Sigmoid colon (tissue), 6 donors: ENCODE measurements at regions not wholly inside any gene's neighbourhood (a gene's known extent, or its start where the extent isn't known, plus 50 kb on each side); places are given as distances from the start of the nearest gene placed in this dataset.

Experiments
- DNase-seq: peaks from one replicate; pipeline ENCODE4 v3.0.0-alpha.2; 2019
- H3K27ac ChIP-seq, 4 donors: fragments of 200-600 bp; sonication (generic); one replicate each; pipeline ENCODE4 v1.5.1; 2016 to 2019; ENCODE audit warnings: mild to moderate bottlenecking in 1 of 4
- H3K27me3 ChIP-seq, 3 donors: fragments of 200-600 bp; sonication (generic); one replicate each; pipeline ENCODE4 v1.5.1; 2019; ENCODE audit warnings: mild to moderate bottlenecking in 1 of 3
- H3K36me3 ChIP-seq, 4 donors: fragments of 200-600 bp; sonication (generic); one replicate each; pipeline ENCODE4 v1.5.1; 2016 to 2019
- H3K4me1 ChIP-seq, 4 donors: fragments of 200-600 bp; sonication (generic); one replicate each; pipeline ENCODE4 v1.5.1; 2017 to 2019
- H3K4me3 ChIP-seq, 4 donors: fragments of 200-600 bp; sonication (generic); one replicate each; pipeline ENCODE4 v1.5.1; 2017 to 2019; ENCODE audit warnings: mild to moderate bottlenecking in 2 of 4, moderate library complexity in 1 of 4
- H3K9me3 ChIP-seq, 4 donors: fragments of 200-600 bp in 3 of 4; sonication (generic) in 3 of 4; one replicate each; pipeline versions ENCODE4 v1.5.1 to v1.6.1; 2013 to 2019
- EP300 ChIP-seq, 4 donors: sonication (generic); formaldehyde crosslinking; IDR thresholded peaks; one replicate each; pipeline ENCODE4 v1.6.1; 2017; ENCODE audit warnings: antibody characterized with exemption in 4 of 4
- POLR2A ChIP-seq, 2 donors: fragments of 450-650 bp; IDR thresholded peaks; one replicate each; pipeline ENCODE4 v1.6.1; 2016; ENCODE audit warnings: antibody characterized with exemption in 2 of 2, mild to moderate bottlenecking in 2 of 2, moderate library complexity in 2 of 2
- POLR2AphosphoS5 ChIP-seq, 4 donors: sonication (generic); formaldehyde crosslinking; IDR thresholded peaks; one replicate each; pipeline ENCODE4 v1.6.1; 2017; ENCODE audit warnings: antibody characterized with exemption in 4 of 4
- WGBS, 2 donors: extraction: QIAGEN DNeasy Blood & Tissue Kit; methylation state at CpG; one replicate each; pipeline ENCODE4 v1.1.7; 2013; 5-methylcytosine and 5-hydroxymethylcytosine counted together
- intact Hi-C: fragments of 100-400 bp; cut with DNase I; formaldehyde crosslinking; loops from one replicate; pipeline ENCODE4 v1.15.1; 2023
- TF ChIP-seq, protein P1 (sequence below), 4 experiments: fragments of 450-650 bp in 3 of 4; fragments of 200-600 bp in 1 of 4; IDR thresholded peaks; one replicate each; pipeline ENCODE4 v1.5.1; 2016 to 2019; ENCODE audit warnings: antibody characterized with exemption in 4 of 4, mild to moderate bottlenecking in 3 of 4, moderate library complexity in 2 of 4
- donor health status: healthy with polysubstance abuse.
- donor health status: healthy.

DNA sequence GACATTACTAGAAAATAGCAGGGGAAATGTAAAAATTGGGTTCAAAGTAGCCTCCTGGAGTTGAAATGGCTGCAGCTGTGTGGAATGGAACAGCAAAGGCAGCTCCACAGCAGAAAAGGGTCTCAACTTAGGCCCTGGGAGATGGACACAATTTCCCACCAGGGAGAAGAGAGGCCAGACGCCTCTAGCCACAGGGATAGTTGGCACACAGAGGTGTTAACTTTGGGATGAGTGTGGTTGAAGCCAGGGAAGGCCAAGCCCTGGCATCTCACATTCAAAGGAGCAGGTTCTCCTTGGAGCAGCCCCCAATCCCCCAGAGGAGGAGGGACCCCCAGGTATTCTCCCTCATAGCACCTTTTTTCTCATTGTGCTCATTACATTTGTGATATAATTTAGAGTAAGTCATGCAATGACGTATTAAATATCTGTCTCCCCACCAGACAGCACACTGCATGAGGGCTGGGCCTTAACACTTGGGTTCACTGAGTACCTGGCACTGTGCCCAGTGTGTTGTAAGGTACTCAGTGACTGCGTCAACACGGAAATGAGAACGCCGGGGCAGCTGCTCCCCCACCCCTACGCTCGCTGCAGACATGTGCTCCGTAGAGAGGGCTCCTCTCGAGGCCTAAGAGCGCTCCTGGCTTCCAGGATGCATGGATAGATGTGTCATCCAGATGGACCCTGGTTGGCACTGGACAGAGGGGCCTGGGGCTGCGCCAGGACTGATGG, 76.0 kb upstream of the CD93 start:
- Histone ChIP-seq H3K9me3 (no peaks in the 10 kb centered on the region), H3K4me3 (no peak overlapping the region), H3K27me3 (peaks cover 0 to 4% (median 0%) of the 10 kb centered on the region in 3 donors), H3K27ac (peak overlapping the region in 2 of 4 donors; percentile 53 to 69), H3K36me3 (no peaks in the 10 kb centered on the region), H3K4me1 (peaks cover 0 to 24% (median 21%) of the 10 kb centered on the region in 4 donors)
- TF ChIP-seq, protein P1, sequence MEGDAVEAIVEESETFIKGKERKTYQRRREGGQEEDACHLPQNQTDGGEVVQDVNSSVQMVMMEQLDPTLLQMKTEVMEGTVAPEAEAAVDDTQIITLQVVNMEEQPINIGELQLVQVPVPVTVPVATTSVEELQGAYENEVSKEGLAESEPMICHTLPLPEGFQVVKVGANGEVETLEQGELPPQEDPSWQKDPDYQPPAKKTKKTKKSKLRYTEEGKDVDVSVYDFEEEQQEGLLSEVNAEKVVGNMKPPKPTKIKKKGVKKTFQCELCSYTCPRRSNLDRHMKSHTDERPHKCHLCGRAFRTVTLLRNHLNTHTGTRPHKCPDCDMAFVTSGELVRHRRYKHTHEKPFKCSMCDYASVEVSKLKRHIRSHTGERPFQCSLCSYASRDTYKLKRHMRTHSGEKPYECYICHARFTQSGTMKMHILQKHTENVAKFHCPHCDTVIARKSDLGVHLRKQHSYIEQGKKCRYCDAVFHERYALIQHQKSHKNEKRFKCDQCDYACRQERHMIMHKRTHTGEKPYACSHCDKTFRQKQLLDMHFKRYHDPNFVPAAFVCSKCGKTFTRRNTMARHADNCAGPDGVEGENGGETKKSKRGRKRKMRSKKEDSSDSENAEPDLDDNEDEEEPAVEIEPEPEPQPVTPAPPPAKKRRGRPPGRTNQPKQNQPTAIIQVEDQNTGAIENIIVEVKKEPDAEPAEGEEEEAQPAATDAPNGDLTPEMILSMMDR (IDR thresholded peaks at IDR 0.05) = no peak
- TF ChIP-seq POLR2AphosphoS5 (IDR thresholded peaks at IDR 0.05) (peak in 3 of 4 donors; percentile 27 to 66 (median 47)), EP300 (IDR thresholded peaks at IDR 0.05) (peak in 2 of 4 donors; percentile 70 to 75), POLR2A (IDR thresholded peaks at IDR 0.05) (no peak)
- intact Hi-C loops = no loop called here
- DNase-seq = peak; percentile 90
- WGBS, 2 donors = 28 to 73% methylated on average over 12 of the region's 12 CpGs

DNA sequence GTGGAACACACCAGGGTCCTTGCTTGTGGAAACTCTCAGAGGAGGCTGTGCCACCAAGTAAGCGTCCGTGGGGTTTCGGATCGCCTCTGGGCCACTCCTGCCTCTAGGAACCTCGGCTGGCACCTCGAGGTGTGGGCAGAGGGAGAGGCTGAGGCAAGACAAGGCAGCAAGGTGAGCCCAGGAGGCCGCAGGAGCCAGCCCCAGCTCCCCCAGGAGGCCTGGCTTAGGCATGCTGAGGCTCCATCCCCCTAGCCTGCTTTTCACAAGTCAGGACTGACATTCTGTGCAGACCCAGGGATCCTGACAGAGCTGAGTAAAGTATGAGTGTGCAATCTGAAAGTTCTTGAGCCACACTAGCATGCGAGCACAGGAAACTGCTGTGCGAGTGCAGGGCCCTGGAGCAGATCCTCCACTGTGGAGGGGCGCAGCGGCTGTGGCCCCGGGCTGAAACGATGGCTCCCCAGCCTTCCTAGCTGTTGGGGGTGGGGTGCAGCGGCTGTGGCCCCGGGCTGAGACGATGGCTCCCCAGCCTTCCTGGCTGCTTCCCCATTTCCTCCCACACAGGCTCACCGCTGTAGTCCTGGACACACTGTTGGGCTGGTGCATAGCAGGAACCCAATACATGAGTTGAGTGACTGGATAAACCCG, 75.2 kb upstream of the CD93 start:
- intact Hi-C loops = no loop called here

DNA sequence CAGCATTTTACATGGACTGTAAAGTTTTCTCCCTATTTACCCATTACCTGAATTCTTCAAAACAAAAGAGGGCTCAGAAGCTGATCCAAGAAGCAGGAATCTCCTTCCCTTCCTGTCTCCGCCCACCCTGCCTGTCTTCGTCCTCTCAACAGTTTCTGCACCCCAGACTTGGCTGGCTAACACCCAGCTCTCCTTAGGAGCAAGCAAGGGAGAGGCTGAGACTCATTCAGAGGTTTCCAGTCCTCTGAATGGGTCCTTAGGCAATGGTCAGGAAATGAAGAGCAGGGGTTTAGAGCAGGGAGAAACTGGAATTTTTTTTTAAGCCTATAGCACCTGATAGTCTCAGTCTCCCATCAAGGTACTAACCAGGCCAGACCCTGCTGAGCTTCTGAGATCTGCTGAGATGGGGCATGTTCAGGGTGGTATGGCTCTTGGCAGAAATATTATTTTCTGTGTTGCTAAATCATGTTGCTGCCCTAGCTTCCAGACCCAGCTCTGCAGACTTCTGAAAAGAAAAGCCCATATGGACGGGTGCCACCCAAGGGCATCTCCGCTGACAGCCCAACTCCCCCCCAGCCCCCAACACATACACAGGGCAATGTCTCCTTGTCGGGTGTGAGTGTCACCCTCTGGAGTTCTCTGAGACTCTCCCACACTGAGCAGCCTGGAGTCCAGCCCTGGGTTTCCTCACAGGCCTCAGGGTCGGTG, 74.6 kb upstream of the CD93 start:
- TF ChIP-seq POLR2AphosphoS5 (IDR thresholded peaks at IDR 0.05) (no peak), EP300 (IDR thresholded peaks at IDR 0.05) (no peak), POLR2A (IDR thresholded peaks at IDR 0.05) (no peak)
- TF ChIP-seq, protein P1 (IDR thresholded peaks at IDR 0.05) = no peak
- Histone ChIP-seq H3K9me3 (no peaks in the 10 kb centered on the region), H3K27ac (peak overlapping the region in 3 of 4 donors; percentile 20 to 69 (median 53)), H3K27me3 (peaks cover 0 to 4% (median 0%) of the 10 kb centered on the region in 3 donors), H3K4me1 (peaks cover 0 to 35% (median 26%) of the 10 kb centered on the region in 4 donors), H3K36me3 (no peaks in the 10 kb centered on the region), H3K4me3 (no peak overlapping the region)
- no peak for DNase-seq
- intact Hi-C loops = no loop called here
- 74 to 81% methylated on average over 6 of the region's 6 CpGs for WGBS, 2 donors

More for the DNA sequence above, 75.2 kb upstream of the CD93 start:
- peak; percentile 62 for DNase-seq
- Histone ChIP-seq H3K36me3 (no peaks in the 10 kb centered on the region), H3K9me3 (no peaks in the 10 kb centered on the region), H3K4me3 (no peak overlapping the region), H3K4me1 (peaks cover 0 to 29% (median 23%) of the 10 kb centered on the region in 4 donors), H3K27ac (peak overlapping the region in 3 of 4 donors; percentile 20 to 69 (median 53)), H3K27me3 (peaks cover 0 to 4% (median 0%) of the 10 kb centered on the region in 3 donors)
- WGBS, 2 donors = 68 to 87% methylated on average over 18 of the region's 18 CpGs
- no peak for TF ChIP-seq POLR2AphosphoS5 (IDR thresholded peaks at IDR 0.05)
- TF ChIP-seq EP300 (IDR thresholded peaks at IDR 0.05) = no peak
- no peak for TF ChIP-seq POLR2A (IDR thresholded peaks at IDR 0.05)
- TF ChIP-seq, protein P1 (IDR thresholded peaks at IDR 0.05) = no peak

DNA sequence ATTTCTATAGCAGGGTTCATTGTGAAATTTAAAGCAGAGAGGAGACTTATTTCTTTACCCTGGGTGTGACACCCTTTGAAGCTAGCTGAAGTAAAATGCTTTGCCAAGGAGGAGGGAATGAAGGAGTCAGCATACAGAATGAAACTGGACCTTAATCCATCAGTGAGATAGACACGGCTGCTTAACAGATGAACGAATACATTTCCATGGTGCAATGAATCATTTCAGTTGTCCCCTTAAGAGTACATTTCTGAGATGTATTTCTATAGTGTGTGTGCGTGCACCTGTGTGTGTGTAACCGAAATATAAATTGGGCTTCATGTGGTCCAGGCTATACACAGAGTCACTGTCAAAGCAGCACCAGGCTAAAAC, 73.8 kb upstream of the CD93 start:
- TF ChIP-seq EP300 (IDR thresholded peaks at IDR 0.05) = no peak
- TF ChIP-seq POLR2A (IDR thresholded peaks at IDR 0.05) = no peak
- TF ChIP-seq, protein P1 (IDR thresholded peaks at IDR 0.05) = no peak
- no peak for TF ChIP-seq POLR2AphosphoS5 (IDR thresholded peaks at IDR 0.05)
- WGBS, 2 donors = 66 to 68% methylated on average over 4 of the region's 4 CpGs
- no peak for DNase-seq
- Histone ChIP-seq H3K4me3 (no peak overlapping the region), H3K4me1 (peaks cover 0 to 39% (median 28%) of the 10 kb centered on the region in 4 donors), H3K27ac (peak overlapping the region; percentile 22 to 69 (median 44)), H3K36me3 (no peaks in the 10 kb centered on the region), H3K27me3 (peaks cover 0 to under 1% (median 0%) of the 10 kb centered on the region in 3 donors), H3K9me3 (no peaks in the 10 kb centered on the region)
- intact Hi-C loops = no loop called here
